ENCODE measurements at regions not wholly inside any gene's neighbourhood (a gene's known extent, or its start where the extent isn't known, plus 50 kb on each side); places are given as distances from the start of the nearest gene placed in this dataset.

- DNase-seq (ENCODE audit: low read depth): no peak
- no peak overlapping the region for H3K4me3 ChIP-seq (ENCODE audit: low read depth, low read length)
- TF ChIP-seq CTCF (IDR thresholded peaks at IDR 0.05; ENCODE audit: low read depth, low read length, missing control alignments): no peak
These were observed 353.1 kb upstream of the BOD1L1 start for GRCh38 chr4:13980317-13981310.

- H3K4me3 ChIP-seq (ENCODE audit: low read depth, low read length): no peak overlapping the region
- TF ChIP-seq CTCF (IDR thresholded peaks at IDR 0.05; ENCODE audit: low read depth, low read length, missing control alignments): no peak
- no peak for DNase-seq (ENCODE audit: low read depth)
These were observed 354.0 kb upstream of the BOD1L1 start for GRCh38 chr4:13981499-13981898.

GRCh38 chr4:13982010-13982409 is 354.5 kb upstream of the BOD1L1 start:
- H3K4me3 ChIP-seq (ENCODE audit: low read depth, low read length): no peak overlapping the region
- TF ChIP-seq CTCF (IDR thresholded peaks at IDR 0.05; ENCODE audit: low read depth, low read length, missing control alignments): no peak
- DNase-seq (ENCODE audit: low read depth): no peak

- DNase-seq (ENCODE audit: low read depth): no peak
- H3K4me3 ChIP-seq (ENCODE audit: low read depth, low read length): no peak overlapping the region
- no peak for TF ChIP-seq CTCF (IDR thresholded peaks at IDR 0.05; ENCODE audit: low read depth, low read length, missing control alignments)
These were observed 355.8 kb upstream of the BOD1L1 start for GRCh38 chr4:13983189-13983790.

- TF ChIP-seq CTCF (IDR thresholded peaks at IDR 0.05; ENCODE audit: low read depth, low read length, missing control alignments): no peak
- H3K4me3 ChIP-seq (ENCODE audit: low read depth, low read length): no peak overlapping the region
- DNase-seq (ENCODE audit: low read depth): no peak
These were observed 357.7 kb upstream of the BOD1L1 start for GRCh38 chr4:13984991-13985800.

GRCh38 chr4:13985837-13986236 is 358.3 kb upstream of the BOD1L1 start:
- DNase-seq (ENCODE audit: low read depth): no peak
- TF ChIP-seq CTCF (IDR thresholded peaks at IDR 0.05; ENCODE audit: low read depth, low read length, missing control alignments): no peak
- H3K4me3 ChIP-seq (ENCODE audit: low read depth, low read length): no peak overlapping the region

Data from GM12864 (cell line).